ENCODE measurements at regions not wholly inside any gene's neighbourhood (a gene's known extent, or its start where the extent isn't known, plus 50 kb on each side); places are given as distances from the start of the nearest gene placed in this dataset.

GRCh38 chr5:155978850-155979249 is 348.1 kb upstream of the SGCD start:
- Histone ChIP-seq H3K9me3 (ENCODE audit: insufficient read depth, low read depth) (no peaks in the 10 kb centered on the region), H3K79me2 (ENCODE audit: low read depth) (no peaks in the 10 kb centered on the region), H3K27me3 (ENCODE audit: insufficient read depth, low read depth) (peaks cover 9% of the 10 kb centered on the region; the same call in 1 of the 2 replicates), H3K9me2 (ENCODE audit: insufficient read depth) (no peaks in the 10 kb centered on the region), H3K36me3 (ENCODE audit: low read depth) (no peaks in the 10 kb centered on the region), H3F3A (ENCODE audit: insufficient read depth, low read depth) (no peaks in the 10 kb centered on the region), H3K4me3 (no peak overlapping the region), H4K20me1 (ENCODE audit: insufficient read depth) (no peaks in the 10 kb centered on the region), H2AFZ (no peak overlapping the region), H3K4me1 (replicated peaks; ENCODE audit: insufficient read depth) (no peaks in the 10 kb centered on the region), H3K27ac (no peak overlapping the region), H3K4me2 (no peak overlapping the region)
- ChIA-PET POLR2A (ENCODE audit: unreplicated experiment) (no interaction called here), CTCF (no interaction called here)
- no peak for DNase-seq
- intact Hi-C loops (cut with micrococcal nuclease; ENCODE audit: unreplicated experiment), result no loop called here
- BruUV-seq (replicated peaks), result no TSS peak
- TF ChIP-seq, protein P1, sequence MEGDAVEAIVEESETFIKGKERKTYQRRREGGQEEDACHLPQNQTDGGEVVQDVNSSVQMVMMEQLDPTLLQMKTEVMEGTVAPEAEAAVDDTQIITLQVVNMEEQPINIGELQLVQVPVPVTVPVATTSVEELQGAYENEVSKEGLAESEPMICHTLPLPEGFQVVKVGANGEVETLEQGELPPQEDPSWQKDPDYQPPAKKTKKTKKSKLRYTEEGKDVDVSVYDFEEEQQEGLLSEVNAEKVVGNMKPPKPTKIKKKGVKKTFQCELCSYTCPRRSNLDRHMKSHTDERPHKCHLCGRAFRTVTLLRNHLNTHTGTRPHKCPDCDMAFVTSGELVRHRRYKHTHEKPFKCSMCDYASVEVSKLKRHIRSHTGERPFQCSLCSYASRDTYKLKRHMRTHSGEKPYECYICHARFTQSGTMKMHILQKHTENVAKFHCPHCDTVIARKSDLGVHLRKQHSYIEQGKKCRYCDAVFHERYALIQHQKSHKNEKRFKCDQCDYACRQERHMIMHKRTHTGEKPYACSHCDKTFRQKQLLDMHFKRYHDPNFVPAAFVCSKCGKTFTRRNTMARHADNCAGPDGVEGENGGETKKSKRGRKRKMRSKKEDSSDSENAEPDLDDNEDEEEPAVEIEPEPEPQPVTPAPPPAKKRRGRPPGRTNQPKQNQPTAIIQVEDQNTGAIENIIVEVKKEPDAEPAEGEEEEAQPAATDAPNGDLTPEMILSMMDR (conservative IDR thresholded peaks at IDR 0.05), result no peak
- TF ChIP-seq EZH2 (IDR thresholded peaks at IDR 0.05; ENCODE audit: low read depth), result no peak

DNA sequence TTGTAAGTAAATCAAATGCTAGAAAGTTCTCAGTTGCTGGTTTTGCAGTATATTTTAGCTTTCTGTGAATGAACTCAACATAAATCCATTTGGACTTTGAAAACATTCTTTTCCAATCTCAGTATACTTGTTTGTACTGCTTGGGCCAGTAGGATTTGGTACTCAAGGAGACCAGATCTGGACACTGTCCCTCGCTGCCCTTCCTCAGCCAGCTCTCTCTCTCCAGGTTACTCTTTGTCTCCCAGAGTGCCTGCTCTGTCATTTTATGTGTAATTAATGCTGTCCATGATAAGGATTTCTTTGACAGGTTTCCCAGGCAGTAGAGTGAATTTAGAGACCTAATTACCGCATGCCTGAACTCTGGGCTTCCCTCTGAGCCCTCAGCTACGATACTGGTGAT is 344.6 kb upstream of the SGCD start:
- no peak overlapping the region for H3K4me2 ChIP-seq
- H3K4me3 ChIP-seq, result no peak overlapping the region
- H3K9me2 ChIP-seq (ENCODE audit: insufficient read depth), result no peaks in the 10 kb centered on the region
- H3F3A ChIP-seq (ENCODE audit: insufficient read depth, low read depth), result no peaks in the 10 kb centered on the region
- peaks cover 9% of the 10 kb centered on the region; the same call in 1 of the 2 replicates for H3K27me3 ChIP-seq (ENCODE audit: insufficient read depth, low read depth)
- CTCF ChIA-PET, result no interaction called here
- BruUV-seq (replicated peaks), result no TSS peak
- intact Hi-C loops (cut with micrococcal nuclease; ENCODE audit: unreplicated experiment), result no loop called here
- no peaks in the 10 kb centered on the region for H3K79me2 ChIP-seq (ENCODE audit: low read depth)
- POLR2A ChIA-PET (ENCODE audit: unreplicated experiment), result no interaction called here
- no peak overlapping the region for H3K27ac ChIP-seq
- no peaks in the 10 kb centered on the region for H3K4me1 ChIP-seq (replicated peaks; ENCODE audit: insufficient read depth)
- no peaks in the 10 kb centered on the region for H3K36me3 ChIP-seq (ENCODE audit: low read depth)
- TF ChIP-seq, protein P1 (conservative IDR thresholded peaks at IDR 0.05), result no peak
- no peak for TF ChIP-seq EZH2 (IDR thresholded peaks at IDR 0.05; ENCODE audit: low read depth)
- H3K9me3 ChIP-seq (ENCODE audit: insufficient read depth, low read depth), result no peaks in the 10 kb centered on the region
- H2AFZ ChIP-seq, result no peak overlapping the region
- H4K20me1 ChIP-seq (ENCODE audit: insufficient read depth), result no peaks in the 10 kb centered on the region
- no peak for DNase-seq

GRCh38 chr5:155983954-155984353 is 343.0 kb upstream of the SGCD start:
- no peaks in the 10 kb centered on the region for H3K9me2 ChIP-seq (ENCODE audit: insufficient read depth)
- H3K9me3 ChIP-seq (ENCODE audit: insufficient read depth, low read depth), result no peaks in the 10 kb centered on the region
- H3K36me3 ChIP-seq (ENCODE audit: low read depth), result no peaks in the 10 kb centered on the region
- peaks cover 9% of the 10 kb centered on the region; the same call in 1 of the 2 replicates for H3K27me3 ChIP-seq (ENCODE audit: insufficient read depth, low read depth)
- no peaks in the 10 kb centered on the region for H3K4me1 ChIP-seq (replicated peaks; ENCODE audit: insufficient read depth)
- ChIA-PET CTCF (no interaction called here), POLR2A (ENCODE audit: unreplicated experiment) (no interaction called here)
- no peaks in the 10 kb centered on the region for H4K20me1 ChIP-seq (ENCODE audit: insufficient read depth)
- BruUV-seq (replicated peaks), result no TSS peak
- H3K27ac ChIP-seq, result no peak overlapping the region
- no peaks in the 10 kb centered on the region for H3K79me2 ChIP-seq (ENCODE audit: low read depth)
- H3K4me2 ChIP-seq, result no peak overlapping the region
- TF ChIP-seq, protein P1 (conservative IDR thresholded peaks at IDR 0.05), result no peak
- no peak for TF ChIP-seq EZH2 (IDR thresholded peaks at IDR 0.05; ENCODE audit: low read depth)
- no peaks in the 10 kb centered on the region for H3F3A ChIP-seq (ENCODE audit: insufficient read depth, low read depth)
- H3K4me3 ChIP-seq, result no peak overlapping the region
- H2AFZ ChIP-seq, result no peak overlapping the region
- DNase-seq, result no peak
- intact Hi-C loops (cut with micrococcal nuclease; ENCODE audit: unreplicated experiment), result no loop called here

Data from PC-9 (cell line).